HEK293T (cell line): ENCODE measurements at regions not wholly inside any gene's neighbourhood (a gene's known extent, or its start where the extent isn't known, plus 50 kb on each side); places are given as distances from the start of the nearest gene placed in this dataset.

ENCODE experiments used
- CTCF ChIA-PET: fragments of 350-600 bp; formaldehyde crosslinking; extraction: SDS; loops from one replicate; lab custom pipeline; 2021; ENCODE audit warnings: antibody characterized with exemption, inconsistent platforms; lab: Yijun Ruan, JAX
- POLR2A ChIA-PET: fragments of 350-600 bp; formaldehyde crosslinking; extraction: SDS; loops from one replicate; lab custom pipeline; 2020; ENCODE audit warnings: antibody characterized with exemption, inconsistent platforms; lab: Yijun Ruan, JAX
- DNase-seq: peaks from one replicate; pipeline ENCODE4 v3.0.0; 2012; ENCODE audit warnings: mixed read lengths; ENCODE audit errors: extremely low spot score
- ARNT ChIP-seq: fragments of 450-650 bp; IDR thresholded peaks from 2 replicates; pipeline ENCODE4 v1.6.1; 2017; ENCODE audit warnings: mild to moderate bottlenecking
- BHLHE40 ChIP-seq: fragments of 450-650 bp; IDR thresholded peaks from 2 replicates; pipeline ENCODE4 v1.6.1; 2016; ENCODE audit warnings: mild to moderate bottlenecking, moderate library complexity, borderline replicate concordance
- CTBP1 ChIP-seq: fragments of 450-650 bp; IDR thresholded peaks from 2 replicates; pipeline ENCODE4 v1.6.1; 2016; ENCODE audit warnings: borderline replicate concordance
- ELF4 ChIP-seq: fragments of 450-650 bp; IDR thresholded peaks from 2 replicates; pipeline ENCODE4 v1.6.1; 2017; ENCODE audit warnings: antibody characterized with exemption
- FOXA1 ChIP-seq: fragments of 450-650 bp; IDR thresholded peaks from 2 replicates; pipeline ENCODE4 v1.6.1; 2016; ENCODE audit warnings: mild to moderate bottlenecking
- FOXK2 ChIP-seq: fragments of 450-650 bp; IDR thresholded peaks from 2 replicates; pipeline ENCODE4 v1.6.1; 2016; ENCODE audit warnings: mild to moderate bottlenecking
- FOXM1 ChIP-seq: fragments of 450-650 bp; IDR thresholded peaks from 2 replicates; pipeline ENCODE4 v1.6.1; 2017; ENCODE audit warnings: mild to moderate bottlenecking, borderline replicate concordance
- HDGF ChIP-seq: fragments of 450-650 bp; IDR thresholded peaks from 2 replicates; pipeline ENCODE4 v1.6.1; 2017; ENCODE audit warnings: antibody characterized with exemption, borderline replicate concordance
- L3MBTL2 ChIP-seq: fragments of 450-650 bp; conservative IDR thresholded peaks from 2 replicates; pipeline ENCODE4 v1.6.1; 2016; ENCODE audit warnings: mild to moderate bottlenecking
- LEF1 ChIP-seq: fragments of 450-650 bp; IDR thresholded peaks from 2 replicates; pipeline ENCODE4 v1.6.1; 2017; ENCODE audit warnings: mild to moderate bottlenecking, borderline replicate concordance
- NFRKB ChIP-seq: fragments of 450-650 bp; IDR thresholded peaks from 2 replicates; pipeline ENCODE4 v1.6.1; 2016; ENCODE audit warnings: mild to moderate bottlenecking, moderate library complexity
- PKNOX1 ChIP-seq: fragments of 450-650 bp; IDR thresholded peaks from 2 replicates; pipeline ENCODE4 v1.6.1; 2016
- SP1 ChIP-seq: fragments of 450-650 bp; IDR thresholded peaks from 2 replicates; pipeline ENCODE4 v1.6.1; 2017
- SUZ12 ChIP-seq: fragments of 450-650 bp; IDR thresholded peaks from 2 replicates; pipeline ENCODE4 v1.6.1; 2016; ENCODE audit warnings: mild to moderate bottlenecking
- TARDBP ChIP-seq: fragments of 450-650 bp; IDR thresholded peaks from 2 replicates; pipeline ENCODE4 v1.6.1; 2016
- ZNF384 ChIP-seq: fragments of 450-650 bp; IDR thresholded peaks from 2 replicates; pipeline ENCODE4 v1.6.1; 2016

GRCh38 chr2:204436230-204436629, 109.0 kb upstream of the PARD3B start:
- ChIA-PET CTCF (no interaction called here), POLR2A (no interaction called here)
- DNase-seq = no peak
- TF ChIP-seq BHLHE40 = no peak
- no peak for TF ChIP-seq HDGF
- TF ChIP-seq NFRKB = no peak
- TF ChIP-seq PKNOX1 = no peak
- TF ChIP-seq FOXA1 = no peak
- TF ChIP-seq SP1 = no peak

- POLR2A ChIA-PET = no interaction called here
- no peak for DNase-seq
- CTCF ChIA-PET = no interaction called here
- TF ChIP-seq PKNOX1 = no peak
- no peak for TF ChIP-seq ZNF384
- no peak for TF ChIP-seq NFRKB
- TF ChIP-seq FOXK2 = no peak
- TF ChIP-seq ARNT = no peak
- no peak for TF ChIP-seq HDGF
- TF ChIP-seq ELF4 = no peak
- no peak for TF ChIP-seq L3MBTL2
- TF ChIP-seq BHLHE40 = no peak
- TF ChIP-seq CTBP1 = no peak
- no peak for TF ChIP-seq LEF1
- no peak for TF ChIP-seq FOXA1
Observed at GRCh38 chr2:204437408-204437807, 107.9 kb upstream of the PARD3B start.

- no peak for DNase-seq
- ChIA-PET CTCF (no interaction called here), POLR2A (no interaction called here)
- TF ChIP-seq NFRKB (no peak), BHLHE40 (no peak), SP1 (no peak), ARNT (no peak), FOXK2 (no peak), LEF1 (no peak), ZNF384 (no peak), CTBP1 (no peak)
Observed at GRCh38 chr2:204437815-204438756, 107.2 kb upstream of the PARD3B start.

- ChIA-PET CTCF (no interaction called here), POLR2A (no interaction called here)
- DNase-seq = no peak
- TF ChIP-seq NFRKB (no peak), SUZ12 (no peak), TARDBP (no peak), ZNF384 (no peak), L3MBTL2 (no peak), FOXA1 (no peak), PKNOX1 (no peak), LEF1 (no peak), CTBP1 (no peak), SP1 (no peak), ELF4 (no peak), ARNT (no peak), FOXK2 (no peak), HDGF (no peak)
Observed at GRCh38 chr2:204441316-204441715, 104.0 kb upstream of the PARD3B start.

GRCh38 chr2:204445149-204445548, 100.1 kb upstream of the PARD3B start:
- POLR2A ChIA-PET = no interaction called here
- TF ChIP-seq FOXA1 (no peak), LEF1 (no peak), BHLHE40 (no peak), FOXM1 (no peak), NFRKB (no peak), ZNF384 (no peak), CTBP1 (no peak), ARNT (no peak), L3MBTL2 (no peak), FOXK2 (no peak), TARDBP (no peak), SP1 (no peak), PKNOX1 (no peak), SUZ12 (no peak), ELF4 (no peak), HDGF (no peak)
- DNase-seq = no peak
- CTCF ChIA-PET = no interaction called here

- DNase-seq = no peak
- TF ChIP-seq ARNT = no peak
- TF ChIP-seq BHLHE40 = no peak
- no peak for TF ChIP-seq FOXK2
- TF ChIP-seq ZNF384 = no peak
- TF ChIP-seq ELF4 = no peak
- no peak for TF ChIP-seq NFRKB
- TF ChIP-seq HDGF = no peak
- TF ChIP-seq TARDBP = no peak
- TF ChIP-seq L3MBTL2 = no peak
- no peak for TF ChIP-seq CTBP1
- no peak for TF ChIP-seq FOXA1
- TF ChIP-seq FOXM1 = no peak
- TF ChIP-seq SP1 = no peak
- no peak for TF ChIP-seq SUZ12
- no peak for TF ChIP-seq LEF1
- no peak for TF ChIP-seq PKNOX1
- CTCF ChIA-PET = no interaction called here
- POLR2A ChIA-PET = no interaction called here
Observed at GRCh38 chr2:204447722-204448121, 97.6 kb upstream of the PARD3B start.
